B cell (primary cell): ENCODE measurements at regions not wholly inside any gene's neighbourhood (a gene's known extent, or its start where the extent isn't known, plus 50 kb on each side); places are given as distances from the start of the nearest gene placed in this dataset.

Experiments
- ATAC-seq: fragments of 200-7000 bp; cut with Tn5 transposase; one replicate; pipeline ENCODE4 v1.10.0; 2021; ENCODE audit warnings: low read depth, mild to moderate bottlenecking, moderate number of reproducible peaks, moderate library complexity
- CTCF ChIA-PET: fragments of 350-600 bp; sonication (Branson Sonifier 250); formaldehyde crosslinking; loops from one replicate; lab custom pipeline; 2021; ENCODE audit warnings: antibody characterized with exemption, inconsistent platforms; lab: Charles Lee
- POLR2A ChIA-PET: fragments of 350-600 bp; sonication (Branson Sonifier 250); formaldehyde crosslinking; loops from one replicate; lab custom pipeline; 2021; ENCODE audit warnings: antibody characterized with exemption; lab: Charles Lee
- DNase-seq: peaks from one replicate; pipeline ENCODE4 v3.0.0; 2013
- H2AFZ ChIP-seq: 2 replicates; pipeline ENCODE4 v1.6.1; 2012; ENCODE audit warnings: mild to moderate bottlenecking, low read depth, low read length; ENCODE audit not compliant: insufficient read depth, poor library complexity, severe bottlenecking
- H3K27ac ChIP-seq, 2 donors: 1 replicate in 1 of 2; 2 replicates in 1 of 2; pipeline ENCODE4 v1.5.1; 2012 to 2013; ENCODE audit warnings: low read length in 2 of 2, mild to moderate bottlenecking in 2 of 2, moderate library complexity in 1 of 2
- H3K27me3 ChIP-seq, 4 experiments: fragments of 200-600 bp in 1 of 4; sonication (generic) in 1 of 4; replicated peaks in 1 of 4; 1 replicate in 2 of 4; 2 replicates in 2 of 4; pipeline versions ENCODE4 v1.6.1 to v1.7.0; 2013 to 2016; ENCODE audit warnings: low read length in 3 of 4, mild to moderate bottlenecking in 2 of 4, mixed read lengths in 1 of 4, moderate library complexity in 1 of 4; ENCODE audit not compliant: insufficient read depth in 4 of 4, control insufficient read depth in 3 of 4; ENCODE audit errors: control extremely low read depth in 1 of 4
- H3K36me3 ChIP-seq, 2 experiments: replicated peaks in 1 of 2; 1 replicate in 1 of 2; 2 replicates in 1 of 2; pipeline versions ENCODE4 v1.6.1 to v1.7.1; 2013; ENCODE audit warnings: low read length in 1 of 2; ENCODE audit not compliant: insufficient read depth in 2 of 2, control insufficient read depth in 1 of 2; ENCODE audit errors: control extremely low read depth in 1 of 2, extremely low read depth in 1 of 2
- H3K4me1 ChIP-seq, 2 donors: fragments of 200-600 bp in 1 of 2; sonication (generic) in 1 of 2; 1 replicate in 1 of 2; 2 replicates in 1 of 2; pipeline versions ENCODE4 v1.5.1 to v1.6.1; 2013 to 2017; ENCODE audit warnings: low read length in 2 of 2; ENCODE audit not compliant: control insufficient read depth in 2 of 2, insufficient read depth in 2 of 2
- H3K4me2 ChIP-seq: replicated peaks from 2 replicates; pipeline ENCODE3; 2012; ENCODE audit warnings: mild to moderate bottlenecking, low read depth, low read length; ENCODE audit not compliant: poor library complexity, severe bottlenecking
- H3K4me3 ChIP-seq, 5 experiments: fragments of 200-600 bp in 1 of 5; sonication (generic) in 1 of 5; 1 replicate in 3 of 5; 2 replicates in 2 of 5; pipeline versions ENCODE4 v1.5.1 to v1.7.0; 2011 to 2016; ENCODE audit warnings: low read length in 4 of 5, mild to moderate bottlenecking in 4 of 5, low read depth in 2 of 5, control low read depth in 1 of 5, moderate library complexity in 1 of 5; ENCODE audit not compliant: insufficient read depth in 1 of 5; ENCODE audit errors: control extremely low read depth in 1 of 5, extremely low read depth in 1 of 5
- H3K79me2 ChIP-seq: fragments of 200-600 bp; sonication (generic); one replicate; pipeline ENCODE4 v1.6.0; 2016; ENCODE audit warnings: low read length; ENCODE audit not compliant: control insufficient read depth, insufficient read depth
- H3K9ac ChIP-seq: fragments of 200-600 bp; sonication (generic); 2 replicates; pipeline ENCODE4 v1.6.1; 2017; ENCODE audit warnings: mild to moderate bottlenecking, low read length, moderate library complexity
- H3K9me3 ChIP-seq, 3 donors: one replicate each; pipeline versions ENCODE4 v1.6.1 to v1.7.1; 2013; ENCODE audit warnings: low read length in 2 of 3; ENCODE audit not compliant: control insufficient read depth in 2 of 3, insufficient read depth in 1 of 3; ENCODE audit errors: control extremely low read depth in 1 of 3
- H4K20me1 ChIP-seq: 2 replicates; pipeline ENCODE4 v1.6.0; 2012; ENCODE audit warnings: mild to moderate bottlenecking, low read length; ENCODE audit not compliant: insufficient read depth, control insufficient read depth, poor library complexity, severe bottlenecking
- H3K27ac Mint-ChIP-seq: one replicate; pipeline ENCODE4 v1.8.0; 2021; ENCODE audit warnings: mixed read lengths
- H3K27me3 Mint-ChIP-seq: one replicate; pipeline ENCODE4 v1.8.0; 2021; ENCODE audit warnings: mixed read lengths
- H3K4me1 Mint-ChIP-seq: one replicate; pipeline ENCODE4 v1.8.0; 2021; ENCODE audit warnings: mixed read lengths
- H3K4me3 Mint-ChIP-seq: one replicate; pipeline ENCODE4 v1.8.0; 2021; ENCODE audit warnings: mixed read lengths
- H3K9me3 Mint-ChIP-seq: one replicate; pipeline ENCODE4 v1.8.0; 2022; ENCODE audit warnings: mixed read lengths; ENCODE audit not compliant: insufficient read depth
- EZH2 ChIP-seq: IDR thresholded peaks from 2 replicates; pipeline ENCODE4 v1.6.1; 2012; ENCODE audit warnings: borderline replicate concordance, low read depth, mild to moderate bottlenecking, moderate library complexity, low read length; ENCODE audit not compliant: insufficient read depth, poor library complexity, severe bottlenecking
- whole genome bisulfite sequencing: methylation state at CpG from one replicate; pipeline ENCODE4 v1.1.5; 2013; ENCODE audit warnings: missing lambda C conversion rate; ENCODE audit not compliant: insufficient coverage; 5-methylcytosine and 5-hydroxymethylcytosine counted together
- intact Hi-C: fragments of 100-400 bp; cut with micrococcal nuclease; formaldehyde crosslinking; loops from one replicate; pipeline ENCODE4 v1.10.0; 2022
- TF ChIP-seq, protein P1 (sequence below): fragments of 200-600 bp; IDR thresholded peaks from one replicate; pipeline ENCODE4 v1.8.0; 2022; ENCODE audit warnings: antibody characterized with exemption, mild to moderate bottlenecking

DNA sequence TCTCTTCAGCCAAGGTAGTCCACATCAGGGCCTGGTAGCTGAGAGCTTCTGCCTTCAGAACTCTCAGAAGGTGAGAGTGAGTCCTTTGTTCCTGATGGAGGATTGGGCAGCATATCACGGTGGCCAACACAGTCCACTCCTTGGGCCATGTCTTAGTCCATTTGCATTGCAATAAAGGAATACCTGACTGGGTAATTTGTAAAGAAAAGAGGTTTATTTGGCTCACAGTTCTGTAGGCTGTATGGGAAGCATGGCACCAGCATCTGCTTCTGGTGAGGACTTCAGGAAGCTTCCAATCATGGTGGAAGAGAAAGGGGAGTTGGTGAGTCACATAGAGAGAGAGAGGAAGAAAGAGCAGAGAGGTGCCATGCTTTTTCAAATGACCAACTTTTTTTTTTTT, 98.8 kb downstream of the ADCYAP1 start:
- no peak overlapping the region for H3K4me3 Mint-ChIP-seq

DNA sequence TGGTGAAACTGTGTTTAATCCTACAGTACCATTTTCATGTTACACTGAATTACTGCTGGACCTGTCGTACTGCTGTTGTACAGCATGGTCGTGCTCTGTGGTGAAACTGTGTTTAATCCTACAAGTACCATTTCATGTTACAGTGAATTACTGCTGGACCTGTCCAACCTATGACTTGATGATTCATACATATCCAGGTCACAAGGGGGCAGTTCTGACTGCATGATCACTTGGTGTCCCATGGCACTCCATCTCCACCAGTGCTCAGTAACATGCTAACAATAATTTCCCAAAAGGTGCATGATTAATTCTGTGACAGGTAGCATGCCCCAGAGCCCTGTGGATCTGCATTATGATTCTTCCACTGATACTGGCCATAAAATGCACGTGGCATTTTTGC, 101.6 kb downstream of the ADCYAP1 start:
- WGBS = 83% methylated on average over 3 of the region's 3 CpGs
- H3K9me3 ChIP-seq = peaks cover 0 to 3% (median 0%) of the 10 kb centered on the region in 3 donors
- no peaks in the 10 kb centered on the region for H3K4me1 ChIP-seq
- no peak for DNase-seq
- intact Hi-C loops = no loop called here
- H3K27me3 ChIP-seq = no peaks in the 10 kb centered on the region
- H3K4me1 Mint-ChIP-seq = no peaks in the 10 kb centered on the region
- no peak overlapping the region for H3K27ac ChIP-seq
- no peaks in the 10 kb centered on the region for H3K36me3 ChIP-seq
- H3K79me2 ChIP-seq = no peaks in the 10 kb centered on the region
- no peak overlapping the region for H3K9ac ChIP-seq
- ATAC-seq = no peak
- ChIA-PET POLR2A (no interaction called here), CTCF (no interaction called here)
- H3K4me3 ChIP-seq = no peak overlapping the region
- H3K27ac Mint-ChIP-seq = no peak overlapping the region
- H2AFZ ChIP-seq = no peak overlapping the region
- no peaks in the 10 kb centered on the region for H4K20me1 ChIP-seq
- no peaks in the 10 kb centered on the region for H3K27me3 Mint-ChIP-seq
- TF ChIP-seq EZH2 = no peak
- TF ChIP-seq, protein P1, sequence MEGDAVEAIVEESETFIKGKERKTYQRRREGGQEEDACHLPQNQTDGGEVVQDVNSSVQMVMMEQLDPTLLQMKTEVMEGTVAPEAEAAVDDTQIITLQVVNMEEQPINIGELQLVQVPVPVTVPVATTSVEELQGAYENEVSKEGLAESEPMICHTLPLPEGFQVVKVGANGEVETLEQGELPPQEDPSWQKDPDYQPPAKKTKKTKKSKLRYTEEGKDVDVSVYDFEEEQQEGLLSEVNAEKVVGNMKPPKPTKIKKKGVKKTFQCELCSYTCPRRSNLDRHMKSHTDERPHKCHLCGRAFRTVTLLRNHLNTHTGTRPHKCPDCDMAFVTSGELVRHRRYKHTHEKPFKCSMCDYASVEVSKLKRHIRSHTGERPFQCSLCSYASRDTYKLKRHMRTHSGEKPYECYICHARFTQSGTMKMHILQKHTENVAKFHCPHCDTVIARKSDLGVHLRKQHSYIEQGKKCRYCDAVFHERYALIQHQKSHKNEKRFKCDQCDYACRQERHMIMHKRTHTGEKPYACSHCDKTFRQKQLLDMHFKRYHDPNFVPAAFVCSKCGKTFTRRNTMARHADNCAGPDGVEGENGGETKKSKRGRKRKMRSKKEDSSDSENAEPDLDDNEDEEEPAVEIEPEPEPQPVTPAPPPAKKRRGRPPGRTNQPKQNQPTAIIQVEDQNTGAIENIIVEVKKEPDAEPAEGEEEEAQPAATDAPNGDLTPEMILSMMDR = no peak
- H3K4me3 Mint-ChIP-seq = no peak overlapping the region
- H3K9me3 Mint-ChIP-seq = no peaks in the 10 kb centered on the region
- H3K4me2 ChIP-seq = no peak overlapping the region

More for the DNA sequence above, 98.8 kb downstream of the ADCYAP1 start:
- Histone ChIP-seq H3K9me3 (peaks cover 0 to 3% (median 0%) of the 10 kb centered on the region in 3 donors), H2AFZ (no peak overlapping the region), H3K9ac (no peak overlapping the region), H3K27ac (no peak overlapping the region), H3K27me3 (no peaks in the 10 kb centered on the region), H3K4me2 (no peak overlapping the region), H3K4me3 (no peak overlapping the region), H3K4me1 (no peaks in the 10 kb centered on the region), H3K36me3 (no peaks in the 10 kb centered on the region), H4K20me1 (no peaks in the 10 kb centered on the region), H3K79me2 (no peaks in the 10 kb centered on the region)
- no peak for ATAC-seq
- intact Hi-C loops = no loop called here
- Mint-ChIP-seq H3K27me3 (no peaks in the 10 kb centered on the region), H3K4me1 (no peaks in the 10 kb centered on the region), H3K9me3 (no peaks in the 10 kb centered on the region), H3K27ac (no peak overlapping the region)
- POLR2A ChIA-PET = no interaction called here
- CTCF ChIA-PET = no interaction called here
- 81% methylated on average over 1 of the region's 1 CpG for WGBS
- TF ChIP-seq EZH2 = no peak
- TF ChIP-seq, protein P1 = no peak
- DNase-seq = no peak
